ENCODE measurements at regions not wholly inside any gene's neighbourhood (a gene's known extent, or its start where the extent isn't known, plus 50 kb on each side); places are given as distances from the start of the nearest gene placed in this dataset.

DNA sequence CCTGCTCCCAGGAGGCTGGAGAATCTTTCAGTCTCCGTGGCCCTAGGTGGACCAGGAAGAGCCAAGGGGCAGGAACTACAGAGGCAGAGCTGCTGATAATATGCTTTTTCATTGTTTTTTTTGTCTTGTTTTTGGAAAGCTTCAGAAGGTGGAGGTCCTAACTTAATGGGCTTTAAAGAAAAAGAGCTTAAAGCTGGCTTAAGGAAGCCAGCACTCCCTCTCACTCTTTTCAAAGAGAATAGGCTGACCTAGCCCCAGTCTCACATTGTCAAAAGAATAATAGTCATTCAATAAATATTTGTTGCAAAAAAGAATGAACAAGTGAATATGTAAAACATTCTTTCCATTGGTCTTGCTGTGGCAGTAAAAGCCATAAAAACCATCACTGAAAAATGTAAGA is 61.0 kb upstream of the RRP15 start:
- Histone ChIP-seq H3K23ac (ENCODE audit: insufficient read length, low read depth, low read length) (no peak overlapping the region), H4K91ac (ENCODE audit: insufficient read length, low read depth, low read length) (no peak overlapping the region), H2BK15ac (ENCODE audit: low read depth, low read length) (no peak overlapping the region), H3K79me2 (ENCODE audit: insufficient read depth, low read length) (no peaks in the 10 kb centered on the region), H3K9me3 (ENCODE audit: control insufficient read depth, low read depth, low read length) (no peaks in the 10 kb centered on the region), H2BK12ac (ENCODE audit: insufficient read length, low read depth, low read length) (no peak overlapping the region), H4K20me1 (ENCODE audit: control insufficient read depth, insufficient read depth, insufficient read length) (no peaks in the 10 kb centered on the region), H4K5ac (ENCODE audit: insufficient read length, low read depth, low read length) (no peak overlapping the region), H3K23me2 (ENCODE audit: insufficient read length, low read depth, low read length, poor library complexity, severe bottlenecking) (no peaks in the 10 kb centered on the region), H3K9ac (ENCODE audit: extremely low read depth, insufficient read length, low read length) (no peak overlapping the region), H3K14ac (ENCODE audit: insufficient read depth, low read length) (no peak overlapping the region), H4K8ac (replicated peaks; ENCODE audit: insufficient read length, low read depth, low read length) (no peak overlapping the region), H2AK5ac (ENCODE audit: insufficient read length, low read length) (no peak overlapping the region), H3K56ac (ENCODE audit: insufficient read length, low read depth, low read length) (no peak overlapping the region), H2BK20ac (ENCODE audit: low read depth, low read length, poor library complexity, severe bottlenecking) (no peak overlapping the region), H3K4ac (ENCODE audit: low read depth, low read length) (no peak overlapping the region), H2AFZ (ENCODE audit: low read length) (no peak overlapping the region), H2BK5ac (ENCODE audit: insufficient read length, low read length) (no peak overlapping the region), H3K27me3 (ENCODE audit: insufficient read depth, low read length) (no peaks in the 10 kb centered on the region), H3T11ph (ENCODE audit: low read length) (no peak overlapping the region), H3K4me1 (ENCODE audit: insufficient read depth, low read length) (no peaks in the 10 kb centered on the region), H3K4me2 (ENCODE audit: insufficient read depth, insufficient read length, low read length) (no peak overlapping the region), H3K79me1 (ENCODE audit: insufficient read depth, low read depth, low read length, poor library complexity, severe bottlenecking) (no peaks in the 10 kb centered on the region), H2BK120ac (ENCODE audit: low read depth, low read length, poor library complexity, severe bottlenecking) (no peak overlapping the region), H3K27ac (ENCODE audit: insufficient read length, low read depth, low read length) (no peak overlapping the region), H3K18ac (ENCODE audit: insufficient read length, low read depth, low read length) (no peak overlapping the region)
- Mint-ChIP-seq H3K36me3 (ENCODE audit: insufficient read depth in 1 of 3, low read depth in 3 of 3) (no peaks in the 10 kb centered on the region), H3K27me3 (ENCODE audit: low read depth) (no peaks in the 10 kb centered on the region), H3K4me3 (no peak overlapping the region), H3K4me1 (no peaks in the 10 kb centered on the region), H3K27ac (no peak overlapping the region), H3K9me3 (no peaks in the 10 kb centered on the region)
- TF ChIP-seq, protein P1, sequence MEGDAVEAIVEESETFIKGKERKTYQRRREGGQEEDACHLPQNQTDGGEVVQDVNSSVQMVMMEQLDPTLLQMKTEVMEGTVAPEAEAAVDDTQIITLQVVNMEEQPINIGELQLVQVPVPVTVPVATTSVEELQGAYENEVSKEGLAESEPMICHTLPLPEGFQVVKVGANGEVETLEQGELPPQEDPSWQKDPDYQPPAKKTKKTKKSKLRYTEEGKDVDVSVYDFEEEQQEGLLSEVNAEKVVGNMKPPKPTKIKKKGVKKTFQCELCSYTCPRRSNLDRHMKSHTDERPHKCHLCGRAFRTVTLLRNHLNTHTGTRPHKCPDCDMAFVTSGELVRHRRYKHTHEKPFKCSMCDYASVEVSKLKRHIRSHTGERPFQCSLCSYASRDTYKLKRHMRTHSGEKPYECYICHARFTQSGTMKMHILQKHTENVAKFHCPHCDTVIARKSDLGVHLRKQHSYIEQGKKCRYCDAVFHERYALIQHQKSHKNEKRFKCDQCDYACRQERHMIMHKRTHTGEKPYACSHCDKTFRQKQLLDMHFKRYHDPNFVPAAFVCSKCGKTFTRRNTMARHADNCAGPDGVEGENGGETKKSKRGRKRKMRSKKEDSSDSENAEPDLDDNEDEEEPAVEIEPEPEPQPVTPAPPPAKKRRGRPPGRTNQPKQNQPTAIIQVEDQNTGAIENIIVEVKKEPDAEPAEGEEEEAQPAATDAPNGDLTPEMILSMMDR (conservative IDR thresholded peaks at IDR 0.05) = no peak
- DNase-seq = no peak
- WGBS (ENCODE audit: extremely low coverage, insufficient read length, low lambda C conversion rate) = no CpG with 5 or more reads among the region's 1 CpG

All from H9 (cell line).